ENCODE measurements at regions not wholly inside any gene's neighbourhood (a gene's known extent, or its start where the extent isn't known, plus 50 kb on each side); places are given as distances from the start of the nearest gene placed in this dataset.

DNA sequence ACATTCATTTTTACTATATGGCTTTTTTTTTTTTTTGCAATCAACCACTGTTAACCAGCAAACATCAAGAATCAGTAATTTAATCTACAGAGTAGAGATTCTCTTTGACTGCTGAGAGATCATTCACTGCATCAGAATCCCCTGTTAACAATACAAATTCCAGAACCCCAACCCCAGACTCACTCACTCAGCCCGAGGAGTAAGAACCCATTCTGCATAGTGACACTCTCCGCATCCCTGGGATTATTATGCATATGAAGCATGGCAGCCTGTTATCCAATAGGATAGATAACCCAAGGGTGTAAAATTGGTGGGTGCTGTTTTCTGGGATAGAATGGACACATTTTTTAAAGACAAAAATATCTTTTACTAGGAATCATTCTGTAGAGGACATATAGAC, 76.3 kb upstream of the CCDC39 start:
- H3K27me3 ChIP-seq: no peaks in the 10 kb centered on the region
- H3K27ac ChIP-seq: no peak overlapping the region
- H3K4me1 ChIP-seq: no peaks in the 10 kb centered on the region
- no peaks in the 10 kb centered on the region for H3K9me3 ChIP-seq
- DNase-seq (no peak), ATAC-seq (no peak)
- intact Hi-C loops (cut with DNase I): no loop called here
- no peaks in the 10 kb centered on the region for H3K36me3 ChIP-seq
- TF ChIP-seq, protein P1, sequence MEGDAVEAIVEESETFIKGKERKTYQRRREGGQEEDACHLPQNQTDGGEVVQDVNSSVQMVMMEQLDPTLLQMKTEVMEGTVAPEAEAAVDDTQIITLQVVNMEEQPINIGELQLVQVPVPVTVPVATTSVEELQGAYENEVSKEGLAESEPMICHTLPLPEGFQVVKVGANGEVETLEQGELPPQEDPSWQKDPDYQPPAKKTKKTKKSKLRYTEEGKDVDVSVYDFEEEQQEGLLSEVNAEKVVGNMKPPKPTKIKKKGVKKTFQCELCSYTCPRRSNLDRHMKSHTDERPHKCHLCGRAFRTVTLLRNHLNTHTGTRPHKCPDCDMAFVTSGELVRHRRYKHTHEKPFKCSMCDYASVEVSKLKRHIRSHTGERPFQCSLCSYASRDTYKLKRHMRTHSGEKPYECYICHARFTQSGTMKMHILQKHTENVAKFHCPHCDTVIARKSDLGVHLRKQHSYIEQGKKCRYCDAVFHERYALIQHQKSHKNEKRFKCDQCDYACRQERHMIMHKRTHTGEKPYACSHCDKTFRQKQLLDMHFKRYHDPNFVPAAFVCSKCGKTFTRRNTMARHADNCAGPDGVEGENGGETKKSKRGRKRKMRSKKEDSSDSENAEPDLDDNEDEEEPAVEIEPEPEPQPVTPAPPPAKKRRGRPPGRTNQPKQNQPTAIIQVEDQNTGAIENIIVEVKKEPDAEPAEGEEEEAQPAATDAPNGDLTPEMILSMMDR (IDR thresholded peaks at IDR 0.05): no peak
- TF ChIP-seq POLR2A (IDR thresholded peaks at IDR 0.05): no peak
- no peak overlapping the region for H3K4me3 ChIP-seq
- 42% methylated on average over 2 of the region's 2 CpGs for WGBS (ENCODE audit: insufficient coverage, low coverage, low lambda C conversion rate, missing lambda C conversion rate)

DNA sequence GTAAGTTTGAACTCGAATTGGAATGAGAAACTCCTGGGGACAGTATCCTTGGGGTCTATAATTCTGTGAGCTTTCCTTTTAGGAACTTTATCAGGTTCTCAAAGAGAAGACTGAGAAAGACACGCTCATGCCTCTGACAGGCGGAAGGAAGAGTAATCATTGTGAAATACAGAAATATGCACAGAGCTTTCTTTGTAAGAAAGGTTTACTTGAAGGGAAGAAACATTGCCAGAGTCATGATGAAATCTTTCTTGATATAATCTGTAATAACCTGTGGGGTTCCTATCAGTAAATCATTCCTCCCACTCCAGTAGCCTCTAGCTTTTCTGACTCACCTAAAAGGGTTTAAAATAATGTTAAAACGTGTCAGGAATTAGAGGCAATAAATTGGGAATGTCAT, 83.6 kb upstream of the CCDC39 start:
- intact Hi-C loops (cut with DNase I): no loop called here
- Histone ChIP-seq H3K36me3 (no peaks in the 10 kb centered on the region), H3K4me3 (no peak overlapping the region), H3K27ac (no peak overlapping the region), H3K27me3 (no peaks in the 10 kb centered on the region), H3K9me3 (no peaks in the 10 kb centered on the region), H3K4me1 (no peaks in the 10 kb centered on the region)
- no peak for TF ChIP-seq POLR2A (IDR thresholded peaks at IDR 0.05)
- TF ChIP-seq, protein P1 (IDR thresholded peaks at IDR 0.05): no peak
- ATAC-seq: no peak
- 29% methylated on average over 4 of the region's 4 CpGs for WGBS (ENCODE audit: insufficient coverage, low coverage, low lambda C conversion rate, missing lambda C conversion rate)
- no peak for DNase-seq

DNA sequence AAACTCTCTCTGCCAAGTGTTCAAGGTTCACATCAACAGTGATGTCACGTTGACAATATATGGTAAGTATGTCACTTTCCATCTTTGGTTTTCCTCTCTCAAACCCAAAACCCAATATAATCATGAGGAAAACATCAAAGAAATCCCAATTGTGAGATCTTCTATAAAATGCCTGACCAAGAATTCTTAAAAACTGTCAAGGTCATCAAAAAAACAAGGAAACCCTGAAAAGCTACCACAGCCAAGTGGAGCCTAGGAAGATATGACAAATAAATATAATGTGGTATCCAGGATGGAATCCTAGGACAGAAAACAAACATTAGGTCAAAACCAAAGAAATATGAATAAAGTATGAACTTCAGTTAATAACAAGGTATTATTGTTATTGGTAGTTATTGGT, 85.2 kb upstream of the CCDC39 start:
- TF ChIP-seq, protein P1 (IDR thresholded peaks at IDR 0.05): no peak
- no peak for TF ChIP-seq POLR2A (IDR thresholded peaks at IDR 0.05)
- intact Hi-C loops (cut with DNase I): no loop called here
- WGBS (ENCODE audit: insufficient coverage, low coverage, low lambda C conversion rate, missing lambda C conversion rate): 50% methylated on average over 1 of the region's 1 CpG

DNA sequence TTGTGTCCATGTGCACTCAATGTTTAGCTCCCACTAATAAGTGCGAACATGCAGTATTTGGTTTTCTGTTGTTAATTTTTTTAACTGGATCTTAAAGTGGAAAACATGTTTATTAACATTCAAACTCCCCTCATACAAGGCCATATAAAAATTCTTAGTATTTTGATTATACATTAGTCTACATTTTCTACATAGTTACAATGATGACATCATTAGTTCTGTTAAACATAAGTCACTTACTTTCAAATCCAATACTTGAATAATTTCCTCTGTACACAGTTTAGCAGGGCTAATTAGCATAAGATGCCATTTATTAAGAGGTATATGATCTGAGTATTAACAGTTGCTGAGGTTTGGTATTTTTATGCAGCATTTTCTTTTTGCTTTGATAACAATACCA, 91.3 kb upstream of the CCDC39 start:
- no peak overlapping the region for H3K27ac ChIP-seq
- WGBS (ENCODE audit: insufficient coverage, low coverage, low lambda C conversion rate, missing lambda C conversion rate): 73% methylated on average over 1 of the region's 1 CpG
- no peak overlapping the region for H3K4me3 ChIP-seq
- H3K4me1 ChIP-seq: no peaks in the 10 kb centered on the region
- intact Hi-C loops (cut with DNase I): no loop called here
- no peak for ATAC-seq
- no peak for TF ChIP-seq POLR2A (IDR thresholded peaks at IDR 0.05)
- TF ChIP-seq, protein P1 (IDR thresholded peaks at IDR 0.05): no peak
- no peak for DNase-seq
- H3K9me3 ChIP-seq: no peaks in the 10 kb centered on the region
- no peaks in the 10 kb centered on the region for H3K36me3 ChIP-seq
- no peaks in the 10 kb centered on the region for H3K27me3 ChIP-seq

More for the DNA sequence above, 85.2 kb upstream of the CCDC39 start:
- Histone ChIP-seq H3K4me1 (no peaks in the 10 kb centered on the region), H3K4me3 (no peak overlapping the region), H3K9me3 (no peaks in the 10 kb centered on the region), H3K36me3 (no peaks in the 10 kb centered on the region), H3K27ac (no peak overlapping the region), H3K27me3 (no peaks in the 10 kb centered on the region)
- no peak for DNase-seq
- no peak for ATAC-seq

DNA sequence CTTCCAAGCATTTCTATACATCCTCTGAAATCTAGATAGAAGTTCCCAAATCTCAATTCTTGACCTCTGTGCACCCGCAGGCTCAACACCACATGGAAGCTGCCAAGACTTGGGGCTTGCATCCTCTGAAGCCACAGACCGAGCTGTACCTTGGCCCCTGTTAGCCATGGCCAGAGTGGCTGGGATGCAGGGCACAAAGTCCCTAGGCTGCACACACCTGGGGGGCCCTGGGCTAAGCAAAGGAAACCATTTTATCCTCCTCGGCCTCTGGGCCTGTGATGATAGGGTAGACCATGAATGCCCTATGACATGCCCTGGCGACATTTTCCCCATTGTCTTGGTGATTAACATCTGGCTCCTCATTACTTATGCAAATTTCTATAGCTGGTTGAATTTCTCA, 97.1 kb upstream of the CCDC39 start:
- TF ChIP-seq, protein P1 (IDR thresholded peaks at IDR 0.05): no peak
- TF ChIP-seq POLR2A (IDR thresholded peaks at IDR 0.05): no peak
- no peak for DNase-seq
- WGBS (ENCODE audit: insufficient coverage, low coverage, low lambda C conversion rate, missing lambda C conversion rate): 85% methylated on average over 2 of the region's 4 CpGs

More for the DNA sequence above, 97.1 kb upstream of the CCDC39 start:
- Histone ChIP-seq H3K27ac (no peak overlapping the region), H3K27me3 (no peaks in the 10 kb centered on the region), H3K4me3 (no peak overlapping the region), H3K36me3 (no peaks in the 10 kb centered on the region), H3K9me3 (no peaks in the 10 kb centered on the region), H3K4me1 (no peaks in the 10 kb centered on the region)
- no peak for ATAC-seq
- intact Hi-C loops (cut with DNase I): no loop called here
